ENCODE measurements at regions not wholly inside any gene's neighbourhood (a gene's known extent, or its start where the extent isn't known, plus 50 kb on each side); places are given as distances from the start of the nearest gene placed in this dataset.

DNA sequence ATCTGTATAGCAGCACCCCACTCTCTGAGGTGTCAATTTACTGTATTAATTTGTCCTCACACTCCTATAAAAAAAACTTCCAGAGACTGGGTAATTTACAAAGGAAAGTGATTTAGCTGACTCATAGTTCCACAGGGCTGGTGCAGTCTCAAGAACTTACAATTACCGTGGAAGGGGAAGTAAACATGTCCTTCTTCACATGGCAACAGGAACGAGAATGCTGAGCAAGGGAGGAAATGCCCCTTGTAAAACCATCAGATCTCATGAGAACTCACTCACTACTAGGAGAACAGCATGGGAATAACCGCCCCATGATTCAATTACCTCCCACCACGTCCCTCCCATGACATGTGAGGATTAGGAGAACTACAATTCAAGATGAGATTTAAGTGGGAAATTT is 602.6 kb downstream of the MTRR start:
- no peaks in the 10 kb centered on the region for H3K4me1 Mint-ChIP-seq
- no peaks in the 10 kb centered on the region for H3K27me3 Mint-ChIP-seq
- peaks cover 18% of the 10 kb centered on the region for H3K9me3 Mint-ChIP-seq
- no peak for DNase-seq
- no peak for ATAC-seq
- no peak overlapping the region for H3K27ac Mint-ChIP-seq
- H3K4me3 Mint-ChIP-seq = no peak overlapping the region
- H3K36me3 Mint-ChIP-seq (ENCODE audit: low read depth) = peaks cover 1% of the 10 kb centered on the region

DNA sequence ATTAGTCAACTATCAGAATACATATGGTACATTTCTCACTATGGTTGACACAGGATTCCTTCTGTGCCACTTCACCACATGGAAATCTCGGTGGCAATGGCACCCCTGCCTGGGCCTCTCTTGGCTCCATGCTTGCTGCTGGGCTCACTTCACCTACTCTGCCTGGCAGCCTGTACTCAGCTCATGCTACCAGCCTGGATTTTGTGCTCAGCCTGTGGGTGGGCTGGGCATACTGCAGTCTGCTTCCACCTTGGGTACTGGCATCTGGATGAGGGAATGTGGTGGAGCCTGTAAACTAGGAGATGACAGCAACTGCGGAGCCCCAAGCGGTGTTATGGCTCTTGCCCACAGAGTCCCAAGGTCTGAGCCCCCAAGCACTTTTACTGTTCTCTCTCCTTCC is 604.1 kb downstream of the MTRR start:
- H3K4me3 Mint-ChIP-seq = no peak overlapping the region
- ATAC-seq = no peak
- no peak for DNase-seq
- no peak overlapping the region for H3K27ac Mint-ChIP-seq
- H3K9me3 Mint-ChIP-seq = peaks cover 19% of the 10 kb centered on the region
- no peaks in the 10 kb centered on the region for H3K27me3 Mint-ChIP-seq
- H3K4me1 Mint-ChIP-seq = no peaks in the 10 kb centered on the region
- peaks cover 1% of the 10 kb centered on the region for H3K36me3 Mint-ChIP-seq (ENCODE audit: low read depth)

DNA sequence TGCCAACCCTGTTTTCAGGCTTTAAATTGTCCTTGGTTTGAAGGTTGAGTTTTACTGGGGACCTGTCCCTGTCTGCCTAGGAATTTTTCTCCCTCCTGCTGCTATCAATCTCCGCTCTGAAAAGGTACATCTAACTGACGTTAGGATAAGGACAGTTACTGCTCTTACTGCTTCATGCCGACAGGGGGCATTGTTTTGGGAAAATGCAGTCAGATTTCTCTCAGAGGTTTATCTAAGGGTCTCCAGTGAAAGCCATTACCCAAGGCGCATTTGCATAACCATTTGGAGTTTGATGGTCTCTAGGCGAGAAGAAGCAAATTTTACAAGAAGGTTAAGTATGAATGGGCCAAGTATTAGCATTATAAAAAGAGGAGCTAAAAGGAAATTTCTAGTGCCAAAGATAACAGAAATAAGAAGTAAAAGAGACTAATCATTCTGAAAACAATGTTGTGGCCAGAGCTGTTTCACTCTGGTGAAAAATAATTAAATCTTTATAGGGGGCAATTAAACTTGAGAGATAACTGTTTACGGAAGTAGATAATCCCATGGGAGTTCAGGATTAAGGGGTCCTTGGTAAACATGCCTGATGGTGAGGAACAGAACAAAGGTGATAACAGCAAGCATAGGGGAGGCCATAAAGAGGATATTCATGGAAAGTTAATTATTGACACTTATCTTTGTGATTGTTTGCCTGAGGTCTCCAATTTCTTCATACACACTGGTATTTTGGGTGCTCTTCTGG is 605.0 kb downstream of the MTRR start:
- peaks cover 1% of the 10 kb centered on the region for H3K36me3 Mint-ChIP-seq (ENCODE audit: low read depth)
- H3K9me3 Mint-ChIP-seq = peaks cover 22% of the 10 kb centered on the region
- no peak overlapping the region for H3K27ac Mint-ChIP-seq
- no peak for DNase-seq
- no peaks in the 10 kb centered on the region for H3K27me3 Mint-ChIP-seq
- ATAC-seq = no peak
- H3K4me1 Mint-ChIP-seq = no peaks in the 10 kb centered on the region
- H3K4me3 Mint-ChIP-seq = no peak overlapping the region

DNA sequence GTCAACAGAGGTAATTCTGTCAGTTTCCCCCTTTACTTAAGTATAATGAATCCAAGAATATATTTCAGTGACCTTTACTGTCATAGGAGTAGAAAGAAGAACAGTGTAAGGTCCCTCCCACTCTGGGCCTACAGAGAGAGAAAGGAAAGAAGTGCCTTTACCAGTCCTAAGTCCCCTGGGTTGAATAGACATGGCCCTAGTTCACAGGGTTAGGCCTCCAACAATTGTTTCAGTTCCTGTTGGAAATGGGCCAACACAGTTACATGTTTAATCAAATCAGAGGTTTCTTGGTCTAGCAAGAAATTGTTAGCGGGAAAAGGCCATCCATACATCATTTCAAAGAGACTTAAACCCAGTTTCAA is 605.6 kb downstream of the MTRR start:
- DNase-seq (no peak), ATAC-seq (no peak)
- peaks cover 1% of the 10 kb centered on the region for H3K36me3 Mint-ChIP-seq (ENCODE audit: low read depth)
- no peak overlapping the region for H3K27ac Mint-ChIP-seq
- H3K27me3 Mint-ChIP-seq = no peaks in the 10 kb centered on the region
- H3K4me3 Mint-ChIP-seq = no peak overlapping the region
- no peaks in the 10 kb centered on the region for H3K4me1 Mint-ChIP-seq
- H3K9me3 Mint-ChIP-seq = peaks cover 22% of the 10 kb centered on the region

DNA sequence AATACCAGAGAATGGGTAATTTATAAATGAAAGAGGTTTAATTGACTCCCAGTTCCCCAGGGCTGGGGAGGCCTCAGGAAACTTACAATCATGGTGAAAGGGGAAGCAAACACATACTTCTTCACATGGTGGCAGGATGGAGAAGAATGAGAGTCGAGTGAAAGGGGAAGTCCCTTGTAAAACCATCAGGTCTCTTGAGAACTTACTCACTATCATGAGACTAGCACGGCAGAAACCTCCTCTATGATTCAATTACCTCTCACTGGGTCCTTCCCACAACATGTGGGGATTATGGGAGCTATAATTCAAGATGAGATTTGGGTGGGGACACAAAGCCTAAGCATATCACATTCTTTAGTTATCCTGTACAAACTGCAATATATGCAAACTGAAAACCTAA is 609.4 kb downstream of the MTRR start:
- Mint-ChIP-seq H3K4me3 (no peak overlapping the region), H3K36me3 (ENCODE audit: low read depth) (no peaks in the 10 kb centered on the region), H3K4me1 (no peaks in the 10 kb centered on the region), H3K27me3 (no peaks in the 10 kb centered on the region), H3K9me3 (peaks cover 4% of the 10 kb centered on the region), H3K27ac (no peak overlapping the region)
- ATAC-seq = no peak
- no peak for DNase-seq

DNA sequence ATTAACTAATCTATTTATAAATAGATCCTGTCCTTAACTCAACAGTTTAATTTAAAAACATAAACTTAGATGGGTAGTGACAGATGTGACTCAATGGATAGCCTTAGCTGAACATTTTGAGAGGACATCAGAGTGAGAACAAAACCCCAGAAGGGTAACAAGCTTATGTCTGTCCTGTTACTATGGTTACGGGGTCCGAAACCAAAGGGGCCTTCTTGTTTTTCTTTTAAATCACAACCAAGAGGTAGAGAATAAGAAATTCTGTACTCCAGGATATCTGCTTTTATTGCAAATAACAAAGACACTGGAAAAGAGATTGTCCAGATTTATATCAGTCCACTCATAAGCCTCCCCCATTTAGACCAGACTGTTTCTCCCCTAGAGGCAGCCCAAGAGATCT is 612.1 kb downstream of the MTRR start:
- DNase-seq (no peak), ATAC-seq (no peak)
- Mint-ChIP-seq H3K4me3 (no peak overlapping the region), H3K27me3 (no peaks in the 10 kb centered on the region), H3K27ac (no peak overlapping the region), H3K9me3 (peaks cover 7% of the 10 kb centered on the region), H3K4me1 (no peaks in the 10 kb centered on the region), H3K36me3 (ENCODE audit: low read depth) (no peaks in the 10 kb centered on the region)

DNA sequence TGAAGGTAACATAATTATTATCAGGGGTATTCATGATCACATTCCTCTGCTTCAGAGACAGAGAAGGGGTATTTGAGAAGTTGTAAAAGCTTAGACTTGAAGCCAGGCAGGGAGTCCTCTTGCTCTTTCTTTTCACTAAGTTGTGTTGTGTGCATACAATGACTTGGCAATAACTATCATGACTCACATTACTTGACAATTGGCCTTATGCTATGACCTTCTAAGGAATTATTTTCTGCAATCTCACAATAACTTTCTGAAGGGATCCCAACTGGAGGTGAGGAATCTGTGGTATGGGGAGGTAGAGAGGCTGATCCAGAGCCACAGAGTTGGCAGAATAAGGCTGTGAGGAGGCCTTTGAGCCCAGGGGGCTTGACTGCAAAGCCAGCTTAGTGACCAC is 622.3 kb downstream of the MTRR start:
- DNase-seq = no peak
- no peaks in the 10 kb centered on the region for H3K4me1 Mint-ChIP-seq
- H3K9me3 Mint-ChIP-seq = peaks cover 24% of the 10 kb centered on the region
- no peak overlapping the region for H3K4me3 Mint-ChIP-seq
- H3K27me3 Mint-ChIP-seq = no peaks in the 10 kb centered on the region
- H3K27ac Mint-ChIP-seq = no peak overlapping the region
- ATAC-seq = no peak
- no peaks in the 10 kb centered on the region for H3K36me3 Mint-ChIP-seq (ENCODE audit: low read depth)

DNA sequence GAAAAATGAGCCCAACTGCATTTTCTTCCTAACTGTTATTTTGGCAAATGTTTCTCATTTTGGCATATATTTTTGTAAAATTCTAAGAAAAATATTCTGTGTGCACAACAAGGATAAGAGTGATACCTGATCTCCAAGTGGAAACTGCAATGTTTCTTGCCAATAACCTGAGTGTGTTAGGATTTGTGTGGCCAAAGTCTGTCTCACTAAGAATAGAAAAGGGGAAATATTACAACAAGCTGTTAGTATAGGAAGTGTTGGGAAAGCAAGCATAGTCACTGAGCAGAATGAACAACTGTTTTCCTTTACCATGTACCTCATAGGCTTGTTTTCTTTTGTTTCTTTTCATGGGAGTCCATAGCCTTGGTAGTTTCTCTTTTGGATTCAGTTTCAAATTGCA is 624.2 kb downstream of the MTRR start:
- Mint-ChIP-seq H3K36me3 (ENCODE audit: low read depth) (no peaks in the 10 kb centered on the region), H3K4me3 (no peak overlapping the region), H3K27ac (no peak overlapping the region), H3K27me3 (no peaks in the 10 kb centered on the region), H3K9me3 (peaks cover 41% of the 10 kb centered on the region), H3K4me1 (no peaks in the 10 kb centered on the region)
- DNase-seq (no peak), ATAC-seq (no peak)

DNA sequence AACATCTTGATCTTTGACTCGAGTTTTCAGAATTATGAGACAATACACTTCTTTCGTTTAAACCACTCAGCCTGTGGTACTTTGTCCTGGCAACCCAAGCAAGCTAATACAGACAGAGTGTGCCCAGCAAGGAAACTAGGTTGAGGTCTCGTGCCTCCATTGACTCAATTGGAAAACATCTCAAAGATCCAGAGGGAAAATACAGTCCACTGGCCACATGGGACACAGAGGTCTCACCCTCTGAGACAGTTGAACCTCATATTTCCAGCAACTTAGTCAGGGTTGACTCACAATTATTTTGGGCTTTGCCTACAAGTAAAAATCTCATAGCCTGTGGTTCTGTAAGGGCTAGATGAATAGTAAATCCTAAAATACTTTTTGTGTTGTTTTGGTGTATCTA is 631.5 kb downstream of the MTRR start:
- Mint-ChIP-seq H3K4me1 (no peaks in the 10 kb centered on the region), H3K36me3 (ENCODE audit: low read depth) (no peaks in the 10 kb centered on the region), H3K9me3 (peaks cover 30% of the 10 kb centered on the region), H3K27ac (no peak overlapping the region), H3K27me3 (no peaks in the 10 kb centered on the region), H3K4me3 (no peak overlapping the region)
- no peak for ATAC-seq
- DNase-seq = no peak

DNA sequence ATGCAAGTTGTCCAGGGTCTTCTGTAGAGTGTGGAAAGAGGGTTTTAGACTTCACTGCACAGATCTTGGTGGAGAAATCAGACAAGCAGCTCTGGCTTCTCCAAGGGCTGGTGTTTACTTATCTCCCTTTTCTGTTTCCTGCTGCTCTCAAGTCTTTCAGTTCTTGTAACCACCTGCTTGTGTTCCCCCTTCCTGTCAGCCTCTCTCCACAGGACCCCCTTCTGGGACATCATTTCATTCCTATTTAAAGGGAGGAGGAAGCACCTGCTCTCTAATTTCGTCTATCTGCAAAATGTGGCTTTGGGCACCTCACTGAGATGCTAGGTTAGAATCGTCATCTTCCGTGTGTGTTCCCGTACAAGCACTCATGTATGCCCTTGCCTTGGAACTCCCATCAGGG is 636.2 kb downstream of the MTRR start:
- peaks cover 5% of the 10 kb centered on the region for H3K9me3 Mint-ChIP-seq
- H3K4me1 Mint-ChIP-seq = no peaks in the 10 kb centered on the region
- H3K4me3 Mint-ChIP-seq = no peak overlapping the region
- ATAC-seq (no peak), DNase-seq (no peak)
- no peak overlapping the region for H3K27ac Mint-ChIP-seq
- H3K27me3 Mint-ChIP-seq = no peaks in the 10 kb centered on the region
- H3K36me3 Mint-ChIP-seq (ENCODE audit: low read depth) = no peaks in the 10 kb centered on the region

DNA sequence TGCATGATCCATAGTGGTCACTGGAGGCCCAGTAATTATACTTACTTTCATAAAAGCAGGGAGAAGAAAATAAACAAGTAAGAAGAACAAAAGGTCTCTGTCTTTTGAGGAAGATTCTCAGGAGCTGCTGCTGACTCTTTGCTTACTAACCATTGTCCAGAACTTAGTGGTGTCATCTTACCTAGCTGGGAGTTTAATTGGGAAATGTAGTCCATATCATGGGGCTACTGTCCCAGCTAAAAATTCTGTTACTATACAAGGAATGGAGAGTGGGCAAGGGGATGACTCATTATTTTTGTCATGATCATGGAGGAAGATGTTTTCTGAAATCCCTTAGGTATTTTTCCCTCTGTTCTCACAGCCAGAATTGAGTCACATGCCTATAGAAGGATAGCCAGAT is 639.3 kb downstream of the MTRR start:
- H3K36me3 Mint-ChIP-seq (ENCODE audit: low read depth) = no peaks in the 10 kb centered on the region
- DNase-seq = no peak

DNA sequence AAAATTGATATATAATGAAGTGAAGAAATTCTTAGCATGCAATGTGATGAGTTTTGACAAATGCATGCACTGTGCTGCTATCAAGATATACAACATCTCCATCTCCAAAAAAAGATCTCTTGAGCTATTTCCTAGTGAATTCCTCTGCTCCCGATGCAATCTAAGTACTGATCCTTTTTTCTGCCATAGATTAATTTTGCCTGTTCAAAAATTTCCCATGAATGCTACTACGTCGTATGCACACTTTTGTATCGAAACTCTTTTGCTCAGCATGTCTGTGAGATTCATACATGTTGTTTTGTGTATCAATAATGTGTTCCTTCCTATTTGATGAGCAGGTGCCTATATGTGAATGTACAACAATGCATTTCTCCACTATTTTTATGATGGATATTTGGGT is 647.4 kb downstream of the MTRR start:
- no peak for ATAC-seq
- DNase-seq = no peak

More for the DNA sequence above, 639.3 kb downstream of the MTRR start:
- no peak overlapping the region for H3K27ac Mint-ChIP-seq
- H3K4me1 Mint-ChIP-seq = no peaks in the 10 kb centered on the region
- H3K4me3 Mint-ChIP-seq = no peak overlapping the region
- H3K9me3 Mint-ChIP-seq = peaks cover 11% of the 10 kb centered on the region
- ATAC-seq = no peak
- no peaks in the 10 kb centered on the region for H3K27me3 Mint-ChIP-seq

DNA sequence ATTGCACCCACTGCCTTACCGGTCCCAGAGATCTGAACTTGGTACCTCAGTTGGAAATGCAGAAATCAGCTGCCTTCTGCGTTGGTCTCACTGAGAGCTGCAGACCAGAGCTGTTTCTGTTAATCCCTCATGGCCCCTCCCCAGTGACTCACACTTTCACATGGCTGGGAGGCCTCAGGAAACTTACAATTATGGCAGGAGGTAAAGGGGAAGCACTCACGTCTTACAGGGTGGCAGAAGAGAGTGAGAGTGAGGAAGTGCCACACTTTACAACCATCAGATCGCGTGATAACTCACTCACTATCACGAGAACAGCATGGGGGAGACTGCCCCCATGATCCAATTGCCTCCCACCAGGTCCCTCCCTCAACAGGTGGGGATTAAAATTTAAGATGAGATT is 648.5 kb downstream of the MTRR start:
- no peaks in the 10 kb centered on the region for H3K36me3 Mint-ChIP-seq (ENCODE audit: low read depth)
- H3K27ac Mint-ChIP-seq = no peak overlapping the region
- no peaks in the 10 kb centered on the region for H3K4me1 Mint-ChIP-seq
- H3K27me3 Mint-ChIP-seq = no peaks in the 10 kb centered on the region
- ATAC-seq (no peak), DNase-seq (no peak)
- H3K9me3 Mint-ChIP-seq = peaks cover 6% of the 10 kb centered on the region
- no peak overlapping the region for H3K4me3 Mint-ChIP-seq

More for the DNA sequence above, 647.4 kb downstream of the MTRR start:
- Mint-ChIP-seq H3K9me3 (peaks cover 6% of the 10 kb centered on the region), H3K27me3 (no peaks in the 10 kb centered on the region), H3K36me3 (ENCODE audit: low read depth) (no peaks in the 10 kb centered on the region), H3K27ac (no peak overlapping the region), H3K4me1 (no peaks in the 10 kb centered on the region), H3K4me3 (no peak overlapping the region)

DNA sequence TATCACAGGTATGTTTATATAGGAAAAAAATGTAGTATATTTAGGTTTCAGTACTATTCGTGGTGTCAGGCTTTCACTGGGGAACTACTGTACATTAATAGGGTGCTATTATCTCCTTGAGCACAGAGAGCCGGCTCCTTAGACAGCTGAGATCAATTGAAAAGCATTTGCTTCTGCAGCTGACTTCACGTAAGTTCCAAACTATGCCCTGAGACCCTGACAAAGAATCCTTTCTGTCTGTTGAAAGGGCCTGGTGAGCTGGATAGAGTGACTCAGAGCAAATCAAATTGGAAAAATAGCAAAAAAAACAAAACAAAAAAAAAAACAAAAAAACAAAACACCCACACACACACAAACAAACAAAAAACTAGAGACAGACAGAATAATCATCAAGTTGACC is 652.0 kb downstream of the MTRR start:
- no peak for ATAC-seq
- peaks cover 6% of the 10 kb centered on the region for H3K9me3 Mint-ChIP-seq

DNA sequence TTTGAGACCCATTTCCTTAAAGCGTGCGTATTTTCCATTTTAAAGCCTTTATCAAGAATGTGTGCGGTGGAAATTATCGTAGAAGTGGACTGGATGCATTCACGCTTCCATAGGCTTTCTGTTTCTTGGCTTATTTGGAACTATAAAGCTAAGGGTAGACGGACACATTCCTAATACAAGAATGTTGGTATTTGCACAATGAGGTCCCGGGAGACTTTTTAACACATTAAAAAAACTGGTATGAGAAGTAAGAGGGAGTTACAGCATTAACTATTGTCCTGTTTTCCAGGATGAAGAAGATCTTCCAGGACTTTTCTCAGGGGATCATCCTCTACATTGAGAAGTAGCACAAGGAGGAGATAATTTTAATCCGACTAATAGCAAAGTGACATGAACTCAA is 653.0 kb downstream of the MTRR start:
- no peaks in the 10 kb centered on the region for H3K4me1 Mint-ChIP-seq
- no peak for ATAC-seq
- H3K36me3 Mint-ChIP-seq (ENCODE audit: low read depth) = no peaks in the 10 kb centered on the region
- H3K9me3 Mint-ChIP-seq = no peaks in the 10 kb centered on the region
- no peak overlapping the region for H3K4me3 Mint-ChIP-seq
- no peak overlapping the region for H3K27ac Mint-ChIP-seq
- DNase-seq = no peak
- H3K27me3 Mint-ChIP-seq = no peaks in the 10 kb centered on the region

More for the DNA sequence above, 652.0 kb downstream of the MTRR start:
- Mint-ChIP-seq H3K27ac (no peak overlapping the region), H3K27me3 (no peaks in the 10 kb centered on the region), H3K4me3 (no peak overlapping the region), H3K36me3 (ENCODE audit: low read depth) (no peaks in the 10 kb centered on the region), H3K4me1 (no peaks in the 10 kb centered on the region)
- no peak for DNase-seq

DNA sequence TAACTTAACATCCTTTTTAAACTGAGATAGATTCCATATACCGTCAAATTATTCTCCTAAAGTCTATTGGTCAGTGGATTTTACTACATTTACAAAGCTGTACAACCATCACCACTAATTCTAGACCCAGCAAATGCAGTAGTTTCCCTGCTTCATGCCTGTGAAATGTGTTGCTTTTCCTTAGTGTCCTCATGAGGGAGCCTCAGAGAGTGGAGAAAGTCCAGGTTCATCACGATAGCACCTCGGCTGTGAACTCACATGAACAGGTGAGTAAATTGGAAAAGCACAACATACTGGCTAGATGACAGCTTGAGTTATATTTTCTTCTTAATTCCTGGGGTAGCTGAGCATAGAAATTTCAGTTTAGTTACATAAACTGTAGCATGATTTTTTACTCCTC is 653.7 kb downstream of the MTRR start:
- Mint-ChIP-seq H3K36me3 (ENCODE audit: low read depth) (no peaks in the 10 kb centered on the region), H3K4me3 (no peak overlapping the region), H3K27me3 (no peaks in the 10 kb centered on the region), H3K4me1 (no peaks in the 10 kb centered on the region), H3K9me3 (no peaks in the 10 kb centered on the region), H3K27ac (no peak overlapping the region)
- no peak for DNase-seq
- ATAC-seq = no peak

Data from activated naive CD8-positive, alpha-beta T cell treated with anti-CD3 and anti-CD28 coated beads, Interleukin-2, amount 50 U/mL, for 24 hours (primary cell).